Transverse colon (tissue), 4 donors: ENCODE measurements at regions not wholly inside any gene's neighbourhood (a gene's known extent, or its start where the extent isn't known, plus 50 kb on each side); places are given as distances from the start of the nearest gene placed in this dataset.

ENCODE experiments used
- DNase-seq: peaks from one replicate; pipeline ENCODE4 v3.0.0-alpha.2; 2019
- H3K27ac ChIP-seq, 4 donors: fragments of 200-600 bp; sonication (generic); 2 replicates each; pipeline ENCODE4 v1.5.1; 2016 to 2018; ENCODE audit warnings: inconsistent platforms in 4 of 4
- H3K27me3 ChIP-seq: fragments of 200-600 bp; sonication (generic); 2 replicates; pipeline ENCODE4 v1.5.1; 2017; ENCODE audit warnings: inconsistent platforms
- H3K36me3 ChIP-seq, 4 donors: fragments of 200-600 bp; sonication (generic); 2 replicates each; pipeline ENCODE4 v1.5.1; 2017 to 2019; ENCODE audit warnings: inconsistent platforms in 4 of 4
- H3K4me1 ChIP-seq, 4 donors: fragments of 200-600 bp; sonication (generic); 2 replicates each; pipeline ENCODE4 v1.5.1; 2017 to 2020; ENCODE audit warnings: inconsistent platforms in 4 of 4
- H3K4me3 ChIP-seq, 4 donors: fragments of 200-600 bp; sonication (generic); 1 replicate in 1 of 4; 2 replicates in 3 of 4; pipeline versions ENCODE4 v1.5.1 to v1.6.1; 2017 to 2019; ENCODE audit warnings: inconsistent platforms in 4 of 4
- H3K9me3 ChIP-seq, 2 donors: fragments of 200-600 bp; sonication (generic); 2 replicates each; pipeline ENCODE4 v1.5.1; 2017 to 2019; ENCODE audit warnings: inconsistent platforms in 2 of 2
- EP300 ChIP-seq: sonication (generic); formaldehyde crosslinking; IDR thresholded peaks from one replicate; pipeline ENCODE4 v1.6.1; 2017; ENCODE audit warnings: antibody characterized with exemption, low read depth
- POLR2A ChIP-seq: fragments of 450-650 bp; IDR thresholded peaks from one replicate; pipeline ENCODE4 v1.6.1; 2016; ENCODE audit warnings: antibody characterized with exemption, mild to moderate bottlenecking, moderate library complexity
- POLR2AphosphoS5 ChIP-seq, 3 donors: sonication (generic); formaldehyde crosslinking; IDR thresholded peaks; one replicate each; pipeline ENCODE4 v1.6.1; 2016; ENCODE audit warnings: antibody characterized with exemption in 3 of 3
- WGBS, 2 donors: methylation state at CpG; one replicate each; pipeline ENCODE4 v1.1.5; 2018; ENCODE audit warnings: low coverage in 1 of 2; 5-methylcytosine and 5-hydroxymethylcytosine counted together
- in situ Hi-C, 4 donors: fragments of 200-750 bp; cut with MboI; loops; one replicate each; pipeline versions ENCODE4 v1.15.0 to v1.15.1; 2017; ENCODE audit warnings: low sequenced_read_pairs in 3 of 4, low pct_ligation_motif_present in 1 of 4, low pct_unique_long_range_greater_than_20kb in 1 of 4
- intact Hi-C: fragments of 100-400 bp; cut with DNase I; formaldehyde crosslinking; loops from one replicate; pipeline ENCODE4 v1.15.1; 2023; ENCODE audit warnings: low total_unique reads
- TF ChIP-seq, protein P1 (sequence below), 5 experiments: fragments of 200-600 bp in 3 of 5; fragments of 450-650 bp in 2 of 5; sonication (generic) in 3 of 5; IDR thresholded peaks; 1 replicate in 2 of 5; 2 replicates in 3 of 5; pipeline ENCODE4 v1.5.1; 2016 to 2017; ENCODE audit warnings: antibody characterized with exemption in 5 of 5, inconsistent platforms in 3 of 5, mild to moderate bottlenecking in 2 of 5, moderate library complexity in 1 of 5

DNA sequence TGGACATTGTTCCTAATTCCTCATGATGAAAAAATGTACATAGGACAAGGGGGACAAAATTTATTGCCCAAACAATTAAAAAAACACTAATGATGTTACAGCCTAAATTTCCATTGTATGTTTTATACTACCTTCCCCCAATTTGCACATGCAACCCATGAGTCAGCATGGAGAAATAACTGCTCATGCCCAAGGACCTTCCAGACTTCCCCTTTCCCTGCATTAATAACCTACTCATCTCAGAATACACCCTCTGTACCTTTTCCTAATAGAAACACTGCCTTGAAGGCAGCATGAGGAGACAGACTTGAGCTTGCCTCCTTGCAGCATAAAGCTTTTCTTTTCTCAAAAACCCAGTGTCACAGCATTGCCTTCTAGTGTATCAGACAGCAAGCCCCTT is 2402.8 kb downstream of the TP53TG3F start:
- in situ Hi-C loops: no loop called here
- no peaks in the 10 kb centered on the region for H3K4me1 ChIP-seq
- H3K27me3 ChIP-seq: no peaks in the 10 kb centered on the region
- H3K4me3 ChIP-seq: no peak overlapping the region
- intact Hi-C loops: no loop called here
- H3K27ac ChIP-seq: no peak overlapping the region
- H3K9me3 ChIP-seq: peaks cover 5 to 9% of the 10 kb centered on the region in 2 donors
- TF ChIP-seq POLR2AphosphoS5 (IDR thresholded peaks at IDR 0.05): no peak
- TF ChIP-seq, protein P1, sequence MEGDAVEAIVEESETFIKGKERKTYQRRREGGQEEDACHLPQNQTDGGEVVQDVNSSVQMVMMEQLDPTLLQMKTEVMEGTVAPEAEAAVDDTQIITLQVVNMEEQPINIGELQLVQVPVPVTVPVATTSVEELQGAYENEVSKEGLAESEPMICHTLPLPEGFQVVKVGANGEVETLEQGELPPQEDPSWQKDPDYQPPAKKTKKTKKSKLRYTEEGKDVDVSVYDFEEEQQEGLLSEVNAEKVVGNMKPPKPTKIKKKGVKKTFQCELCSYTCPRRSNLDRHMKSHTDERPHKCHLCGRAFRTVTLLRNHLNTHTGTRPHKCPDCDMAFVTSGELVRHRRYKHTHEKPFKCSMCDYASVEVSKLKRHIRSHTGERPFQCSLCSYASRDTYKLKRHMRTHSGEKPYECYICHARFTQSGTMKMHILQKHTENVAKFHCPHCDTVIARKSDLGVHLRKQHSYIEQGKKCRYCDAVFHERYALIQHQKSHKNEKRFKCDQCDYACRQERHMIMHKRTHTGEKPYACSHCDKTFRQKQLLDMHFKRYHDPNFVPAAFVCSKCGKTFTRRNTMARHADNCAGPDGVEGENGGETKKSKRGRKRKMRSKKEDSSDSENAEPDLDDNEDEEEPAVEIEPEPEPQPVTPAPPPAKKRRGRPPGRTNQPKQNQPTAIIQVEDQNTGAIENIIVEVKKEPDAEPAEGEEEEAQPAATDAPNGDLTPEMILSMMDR (IDR thresholded peaks at IDR 0.05): no peak
- H3K36me3 ChIP-seq: no peaks in the 10 kb centered on the region
- no peak for DNase-seq

DNA sequence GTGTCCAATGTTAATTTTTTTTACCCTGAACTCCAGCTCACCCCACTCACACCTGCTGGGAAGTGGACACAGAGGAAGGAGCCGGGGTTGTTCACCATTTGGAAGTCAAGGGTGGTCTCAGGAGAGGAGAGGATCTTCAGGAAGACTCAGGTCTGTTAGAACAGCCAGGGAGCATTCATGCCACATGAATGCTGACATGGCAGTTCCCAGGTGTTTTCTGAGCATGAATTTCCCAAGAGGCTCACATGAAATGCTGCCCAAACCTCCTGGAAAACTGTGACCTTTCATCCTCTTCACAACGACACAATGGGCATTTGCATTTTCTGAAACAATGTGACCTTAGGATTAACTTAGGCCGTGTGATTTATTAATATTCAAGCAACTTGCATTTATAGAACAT is 2409.2 kb downstream of the TP53TG3F start:
- H3K27me3 ChIP-seq: no peaks in the 10 kb centered on the region
- no peak for DNase-seq
- intact Hi-C loops: no loop called here
- no peak overlapping the region for H3K4me3 ChIP-seq
- 50 to 60% methylated on average over 1 to 3 of the region's 3 CpGs for WGBS, 2 donors
- in situ Hi-C loops: no loop called here
- no peaks in the 10 kb centered on the region for H3K36me3 ChIP-seq
- no peaks in the 10 kb centered on the region for H3K4me1 ChIP-seq
- no peak overlapping the region for H3K27ac ChIP-seq
- H3K9me3 ChIP-seq: peaks cover 9 to 10% of the 10 kb centered on the region in 2 donors
- TF ChIP-seq, protein P1 (IDR thresholded peaks at IDR 0.05): no peak
- TF ChIP-seq POLR2AphosphoS5 (IDR thresholded peaks at IDR 0.05) (no peak), EP300 (no peak), POLR2A (no peak)

DNA sequence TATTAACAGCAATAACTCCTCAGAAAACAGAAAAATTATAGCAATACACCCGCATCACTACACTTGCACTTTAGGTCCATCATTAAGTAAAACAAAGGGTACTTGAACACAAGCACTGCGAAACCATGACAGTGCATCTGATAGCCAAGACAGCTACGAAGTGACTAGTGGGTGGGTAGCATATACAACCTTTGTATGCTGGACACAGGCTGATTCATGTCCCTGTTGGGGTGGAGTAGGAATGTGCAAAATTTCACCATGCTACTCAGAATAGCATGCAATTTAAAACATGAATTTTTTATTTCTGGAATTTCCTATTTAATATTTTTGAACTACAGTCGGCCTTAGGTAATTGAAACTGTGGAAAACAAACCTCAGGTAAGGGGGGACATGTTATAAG is 2414.1 kb downstream of the TP53TG3F start:
- intact Hi-C loops: no loop called here
- Histone ChIP-seq H3K4me1 (no peaks in the 10 kb centered on the region), H3K36me3 (no peaks in the 10 kb centered on the region), H3K4me3 (no peak overlapping the region), H3K9me3 (peaks cover 0 to 5% of the 10 kb centered on the region in 2 donors), H3K27me3 (no peaks in the 10 kb centered on the region), H3K27ac (no peak overlapping the region)
- TF ChIP-seq EP300 (no peak), POLR2AphosphoS5 (IDR thresholded peaks at IDR 0.05) (no peak), POLR2A (no peak)
- TF ChIP-seq, protein P1 (IDR thresholded peaks at IDR 0.05): no peak
- 54 to 78% methylated on average over 4 of the region's 4 CpGs for WGBS, 2 donors
- in situ Hi-C loops: no loop called here
- no peak for DNase-seq

DNA sequence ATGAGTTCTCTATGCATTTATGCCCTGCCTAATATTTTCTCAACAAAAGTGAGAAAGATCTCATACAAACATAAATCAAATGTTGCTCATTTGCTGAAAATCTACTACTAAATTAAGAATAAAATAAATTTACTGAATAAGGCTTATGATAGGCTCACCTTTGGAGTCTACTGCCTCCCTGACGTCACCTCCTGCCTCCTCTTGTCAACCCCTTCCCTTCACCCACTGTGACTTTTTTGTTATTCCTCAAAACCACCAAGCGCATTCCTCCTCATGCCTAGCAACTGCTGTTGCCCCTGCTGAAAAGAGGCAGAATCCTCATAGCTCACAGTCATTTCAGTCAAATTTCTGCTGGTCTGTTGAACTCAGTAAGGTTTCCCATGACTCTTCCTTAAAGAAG is 2422.2 kb downstream of the TP53TG3F start:
- no peaks in the 10 kb centered on the region for H3K27me3 ChIP-seq
- no peaks in the 10 kb centered on the region for H3K36me3 ChIP-seq
- WGBS, 2 donors: 56 to 71% methylated on average over 2 of the region's 2 CpGs
- H3K4me3 ChIP-seq: no peak overlapping the region
- H3K4me1 ChIP-seq: no peaks in the 10 kb centered on the region
- no peak for DNase-seq
- H3K27ac ChIP-seq: no peak overlapping the region
- H3K9me3 ChIP-seq: peaks cover 4 to 10% of the 10 kb centered on the region in 2 donors
- intact Hi-C loops: no loop called here
- TF ChIP-seq, protein P1 (IDR thresholded peaks at IDR 0.05): no peak
- TF ChIP-seq POLR2AphosphoS5 (IDR thresholded peaks at IDR 0.05) (no peak), EP300 (no peak), POLR2A (no peak)
- in situ Hi-C loops: loop anchor here in 1 of 4 donors (5.0 kb wide), 1 partner anchor 44 kb away; no protein-coding TSS in a partner anchor
